Kidney epithelial cell (primary cell): ENCODE measurements at regions not wholly inside any gene's neighbourhood (a gene's known extent, or its start where the extent isn't known, plus 50 kb on each side); places are given as distances from the start of the nearest gene placed in this dataset.
"Not testable (repeated sequence)": the region's sequence is repeated elsewhere in the genome, so short reads cannot be mapped to it uniquely, and the experiment has no call there.

ENCODE experiments used
- DNase-seq: peaks from one replicate; pipeline ENCODE4 v3.0.0-alpha.2; 2010; ENCODE audit warnings: low read depth
- H3K27me3 ChIP-seq: 2 replicates; pipeline ENCODE4 v1.6.0; 2011; ENCODE audit warnings: low read length; ENCODE audit not compliant: control insufficient read depth, insufficient read depth
- H3K36me3 ChIP-seq: 2 replicates; pipeline ENCODE4 v1.5.1; 2011; ENCODE audit warnings: low read length; ENCODE audit not compliant: control insufficient read depth, insufficient read depth
- H3K4me3 ChIP-seq: 2 replicates; pipeline ENCODE4 v1.5.1; 2011; ENCODE audit warnings: low read depth, mild to moderate bottlenecking, control low read depth, low read length
- CTCF ChIP-seq: IDR thresholded peaks from 2 replicates; pipeline ENCODE4 v1.5.1; 2011; ENCODE audit warnings: mild to moderate bottlenecking, moderate library complexity, low read length, control low read depth, inconsistent platforms; ENCODE audit not compliant: insufficient read depth, poor library complexity, severe bottlenecking

- no peaks in the 10 kb centered on the region for H3K36me3 ChIP-seq
- TF ChIP-seq CTCF: no peak
- no peak for DNase-seq
- no peak overlapping the region for H3K4me3 ChIP-seq
- H3K27me3 ChIP-seq: no peaks in the 10 kb centered on the region
Observed at GRCh38 chr17:20771104-20771503, 191.6 kb downstream of the CDRT15L2 start.

- Histone ChIP-seq H3K36me3 (no peaks in the 10 kb centered on the region), H3K4me3 (no peak overlapping the region), H3K27me3 (no peaks in the 10 kb centered on the region)
- no peak for DNase-seq
- no peak for TF ChIP-seq CTCF
Observed at GRCh38 chr17:20774472-20775135, 195.1 kb downstream of the CDRT15L2 start.

- no peak for TF ChIP-seq CTCF
- Histone ChIP-seq H3K27me3 (no peaks in the 10 kb centered on the region), H3K36me3 (no peaks in the 10 kb centered on the region), H3K4me3 (no peak overlapping the region)
- DNase-seq: no peak
Observed at GRCh38 chr17:20775331-20775730, 195.8 kb downstream of the CDRT15L2 start.

- no peak for DNase-seq
- peaks cover 12% of the 10 kb centered on the region for H3K27me3 ChIP-seq
- H3K36me3 ChIP-seq: no peaks in the 10 kb centered on the region
- no peak for TF ChIP-seq CTCF
- no peak overlapping the region for H3K4me3 ChIP-seq
Observed at GRCh38 chr17:20779521-20779920, 200.0 kb downstream of the CDRT15L2 start.

- TF ChIP-seq CTCF: no peak
- no peak for DNase-seq
- H3K36me3 ChIP-seq: no peaks in the 10 kb centered on the region
- H3K27me3 ChIP-seq: peaks cover 15% of the 10 kb centered on the region
- no peak overlapping the region for H3K4me3 ChIP-seq
Observed at GRCh38 chr17:20781260-20781659, 201.7 kb downstream of the CDRT15L2 start.

- H3K4me3 ChIP-seq, H3K36me3 ChIP-seq: not testable (repeated sequence)
- peaks cover 15% of the 10 kb centered on the region for H3K27me3 ChIP-seq
Observed at GRCh38 chr17:20781869-20782268, 202.3 kb downstream of the CDRT15L2 start.

More at GRCh38 chr17:20781869-20782268, 202.3 kb downstream of the CDRT15L2 start:
- DNase-seq: not testable (repeated sequence)
